Prostate gland (tissue), 2 donors: ENCODE measurements at regions not wholly inside any gene's neighbourhood (a gene's known extent, or its start where the extent isn't known, plus 50 kb on each side); places are given as distances from the start of the nearest gene placed in this dataset.

Source experiments
- DNase-seq: peaks from one replicate; pipeline ENCODE4 v3.0.0-alpha.2; 2019; ENCODE audit warnings: low spot score
- H3K27ac ChIP-seq, 2 donors: fragments of 200-600 bp; sonication (generic); 2 replicates each; pipeline ENCODE4 v1.5.1; 2017 to 2019
- H3K27me3 ChIP-seq: fragments of 200-600 bp; sonication (generic); replicated peaks from 2 replicates; pipeline ENCODE4 v1.5.1; 2019; ENCODE audit not compliant: insufficient read depth
- H3K36me3 ChIP-seq, 2 donors: fragments of 200-600 bp; sonication (generic); 1 replicate in 1 of 2; 2 replicates in 1 of 2; pipeline versions ENCODE4 v1.5.1 to v1.8.1; 2017 to 2019
- H3K4me1 ChIP-seq: fragments of 200-600 bp; sonication (generic); replicated peaks from 2 replicates; pipeline ENCODE4 v1.5.1; 2019
- H3K4me3 ChIP-seq, 2 donors: fragments of 200-600 bp; sonication (generic); 2 replicates each; pipeline ENCODE4 v1.5.1; 2017 to 2019
- H3K9me3 ChIP-seq: fragments of 200-600 bp; sonication (generic); 2 replicates; pipeline ENCODE4 v1.5.1; 2017
- POLR2A ChIP-seq: fragments of 450-650 bp; IDR thresholded peaks from one replicate; pipeline ENCODE4 v1.6.1; 2016; ENCODE audit warnings: antibody characterized with exemption, mild to moderate bottlenecking
- POLR2AphosphoS5 ChIP-seq: sonication (generic); formaldehyde crosslinking; IDR thresholded peaks from one replicate; pipeline ENCODE4 v1.6.1; 2017; ENCODE audit warnings: antibody characterized with exemption
- WGBS: methylation state at CpG from one replicate; pipeline ENCODE4 v1.1.5; 2018; 5-methylcytosine and 5-hydroxymethylcytosine counted together
- intact Hi-C: fragments of 100-400 bp; cut with DNase I; formaldehyde crosslinking; loops from one replicate; pipeline ENCODE4 v1.14.2; 2022
- TF ChIP-seq, protein P1 (sequence below), 4 experiments: fragments of 200-600 bp in 2 of 4; fragments of 450-650 bp in 2 of 4; sonication (generic) in 2 of 4; IDR thresholded peaks; 1 replicate in 3 of 4; 2 replicates in 1 of 4; pipeline ENCODE4 v1.5.1; 2016 to 2019; ENCODE audit warnings: antibody characterized with exemption in 4 of 4, mild to moderate bottlenecking in 2 of 4, moderate library complexity in 2 of 4

DNA sequence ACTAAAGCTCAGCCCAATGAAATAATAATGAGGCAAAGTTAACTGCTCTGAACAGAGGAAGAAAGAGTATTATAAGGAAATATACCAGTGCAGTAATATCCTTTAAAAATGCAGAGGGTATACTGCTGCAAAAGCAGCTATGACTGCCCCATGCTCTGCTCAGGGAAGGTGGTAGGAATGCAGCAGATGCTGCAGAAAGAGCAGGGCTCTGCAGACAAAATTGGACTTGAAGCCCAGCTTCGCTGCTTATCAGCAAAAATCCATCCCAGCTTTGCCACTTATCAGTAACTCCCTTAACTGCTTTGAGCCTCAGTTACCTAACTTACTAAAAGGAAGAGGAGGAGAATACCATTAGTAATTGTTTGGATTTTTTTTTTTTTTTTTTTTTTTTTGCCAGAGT lies 533.8 kb upstream of the CDH5 start:
- TF ChIP-seq, protein P1, sequence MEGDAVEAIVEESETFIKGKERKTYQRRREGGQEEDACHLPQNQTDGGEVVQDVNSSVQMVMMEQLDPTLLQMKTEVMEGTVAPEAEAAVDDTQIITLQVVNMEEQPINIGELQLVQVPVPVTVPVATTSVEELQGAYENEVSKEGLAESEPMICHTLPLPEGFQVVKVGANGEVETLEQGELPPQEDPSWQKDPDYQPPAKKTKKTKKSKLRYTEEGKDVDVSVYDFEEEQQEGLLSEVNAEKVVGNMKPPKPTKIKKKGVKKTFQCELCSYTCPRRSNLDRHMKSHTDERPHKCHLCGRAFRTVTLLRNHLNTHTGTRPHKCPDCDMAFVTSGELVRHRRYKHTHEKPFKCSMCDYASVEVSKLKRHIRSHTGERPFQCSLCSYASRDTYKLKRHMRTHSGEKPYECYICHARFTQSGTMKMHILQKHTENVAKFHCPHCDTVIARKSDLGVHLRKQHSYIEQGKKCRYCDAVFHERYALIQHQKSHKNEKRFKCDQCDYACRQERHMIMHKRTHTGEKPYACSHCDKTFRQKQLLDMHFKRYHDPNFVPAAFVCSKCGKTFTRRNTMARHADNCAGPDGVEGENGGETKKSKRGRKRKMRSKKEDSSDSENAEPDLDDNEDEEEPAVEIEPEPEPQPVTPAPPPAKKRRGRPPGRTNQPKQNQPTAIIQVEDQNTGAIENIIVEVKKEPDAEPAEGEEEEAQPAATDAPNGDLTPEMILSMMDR (IDR thresholded peaks at IDR 0.05): no peak
- TF ChIP-seq POLR2AphosphoS5: no peak
- no peak for TF ChIP-seq POLR2A
- H3K27me3 ChIP-seq: no peaks in the 10 kb centered on the region
- DNase-seq: no peak
- H3K9me3 ChIP-seq: no peaks in the 10 kb centered on the region
- no peaks in the 10 kb centered on the region for H3K36me3 ChIP-seq
- no peak overlapping the region for H3K4me3 ChIP-seq
- H3K27ac ChIP-seq: no peak overlapping the region
- intact Hi-C loops: no loop called here
- no peaks in the 10 kb centered on the region for H3K4me1 ChIP-seq
- 95% methylated on average over 1 of the region's 1 CpG for WGBS

DNA sequence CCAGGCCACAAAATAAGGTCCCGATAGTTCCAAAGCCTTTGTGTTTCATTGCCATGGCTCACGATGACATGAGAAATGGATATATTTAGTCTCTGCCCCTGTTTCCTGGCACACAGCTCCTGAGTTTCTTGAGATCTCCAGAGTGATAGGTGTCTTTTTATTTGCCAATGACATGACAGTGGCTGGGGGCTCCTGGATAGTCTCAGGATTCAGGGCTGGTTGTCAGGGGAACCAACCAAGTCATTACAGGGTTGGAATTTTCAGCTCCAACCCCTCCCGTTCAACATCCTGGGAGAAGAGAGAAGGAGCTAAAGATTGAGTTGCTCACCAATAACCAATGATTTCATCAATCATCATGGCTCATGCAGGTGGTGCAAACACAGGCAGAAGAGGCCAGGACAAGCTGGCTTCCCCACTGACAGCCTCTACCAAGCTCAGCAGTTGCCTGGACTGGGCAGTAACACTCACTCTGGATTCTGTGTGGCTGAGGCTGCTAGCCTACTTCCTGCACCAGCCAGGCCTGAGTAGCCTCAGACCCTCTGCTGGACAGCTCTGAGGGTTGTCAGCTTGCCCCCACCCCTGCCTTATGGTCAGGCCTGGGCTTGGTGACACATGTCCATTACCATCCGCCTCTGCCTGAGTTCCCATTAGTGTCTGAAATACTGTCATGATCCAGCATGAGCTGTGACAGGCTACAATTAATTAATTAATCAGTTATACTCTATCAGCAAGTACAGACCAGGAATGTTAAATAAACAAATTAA lies 534.4 kb upstream of the CDH5 start:
- no peaks in the 10 kb centered on the region for H3K36me3 ChIP-seq
- intact Hi-C loops: no loop called here
- H3K4me3 ChIP-seq: no peak overlapping the region
- 95% methylated on average over 4 of the region's 4 CpGs for WGBS
- DNase-seq: no peak
- H3K9me3 ChIP-seq: no peaks in the 10 kb centered on the region
- H3K27me3 ChIP-seq: no peaks in the 10 kb centered on the region
- H3K4me1 ChIP-seq: no peaks in the 10 kb centered on the region
- TF ChIP-seq POLR2A (no peak), POLR2AphosphoS5 (no peak)
- TF ChIP-seq, protein P1 (IDR thresholded peaks at IDR 0.05): no peak
- no peak overlapping the region for H3K27ac ChIP-seq

DNA sequence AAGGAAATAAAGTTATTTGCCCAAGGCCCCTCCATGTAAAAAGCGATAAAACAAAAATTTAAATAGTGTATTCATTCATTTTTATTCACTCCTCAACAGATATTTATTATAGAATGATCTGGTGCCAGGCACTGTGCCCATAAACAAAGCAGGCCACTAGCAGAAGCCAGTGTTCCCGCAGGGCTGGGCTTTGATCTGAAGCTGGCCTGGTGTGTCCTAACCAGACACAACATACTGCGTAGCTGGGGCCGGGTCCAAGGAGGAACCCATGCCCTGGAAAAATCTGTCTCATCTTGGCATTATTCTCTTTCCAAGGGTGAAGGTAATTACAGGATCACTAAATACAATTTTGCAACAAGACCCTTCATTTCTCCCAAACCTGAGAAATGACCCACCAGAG lies 537.4 kb upstream of the CDH5 start:
- H3K4me3 ChIP-seq: no peak overlapping the region
- intact Hi-C loops: no loop called here
- no peak for DNase-seq
- TF ChIP-seq, protein P1 (IDR thresholded peaks at IDR 0.05): no peak
- TF ChIP-seq POLR2AphosphoS5: no peak
- TF ChIP-seq POLR2A: no peak
- H3K27me3 ChIP-seq: no peaks in the 10 kb centered on the region
- H3K4me1 ChIP-seq: no peaks in the 10 kb centered on the region
- no peaks in the 10 kb centered on the region for H3K36me3 ChIP-seq
- 41% methylated on average over 4 of the region's 4 CpGs for WGBS
- no peaks in the 10 kb centered on the region for H3K9me3 ChIP-seq
- no peak overlapping the region for H3K27ac ChIP-seq

DNA sequence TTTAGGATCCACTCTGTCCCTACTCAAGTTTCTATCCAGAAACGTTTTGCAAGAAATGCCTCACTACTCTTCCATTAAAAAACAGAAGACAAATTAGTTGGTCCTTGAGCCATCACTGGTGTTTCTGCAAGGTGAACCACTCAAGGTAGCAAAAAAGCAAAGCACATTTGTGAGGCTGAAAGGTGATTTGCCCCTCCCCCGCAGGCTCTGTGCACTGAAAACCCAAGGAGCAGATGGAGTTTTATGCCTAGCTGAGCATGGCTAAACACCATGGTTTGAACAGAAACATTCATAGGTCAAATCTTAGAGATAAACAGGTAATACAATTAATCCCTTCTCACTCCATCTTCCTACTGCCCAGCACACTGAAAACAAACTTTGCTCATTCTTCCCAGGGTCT lies 538.2 kb upstream of the CDH5 start:
- no peaks in the 10 kb centered on the region for H3K27me3 ChIP-seq
- TF ChIP-seq POLR2A (no peak), POLR2AphosphoS5 (no peak)
- TF ChIP-seq, protein P1 (IDR thresholded peaks at IDR 0.05): no peak
- intact Hi-C loops: no loop called here
- H3K36me3 ChIP-seq: no peaks in the 10 kb centered on the region
- 85% methylated on average over 2 of the region's 2 CpGs for WGBS
- no peak overlapping the region for H3K4me3 ChIP-seq
- H3K4me1 ChIP-seq: no peaks in the 10 kb centered on the region
- no peak overlapping the region for H3K27ac ChIP-seq
- no peak for DNase-seq
- no peaks in the 10 kb centered on the region for H3K9me3 ChIP-seq

DNA sequence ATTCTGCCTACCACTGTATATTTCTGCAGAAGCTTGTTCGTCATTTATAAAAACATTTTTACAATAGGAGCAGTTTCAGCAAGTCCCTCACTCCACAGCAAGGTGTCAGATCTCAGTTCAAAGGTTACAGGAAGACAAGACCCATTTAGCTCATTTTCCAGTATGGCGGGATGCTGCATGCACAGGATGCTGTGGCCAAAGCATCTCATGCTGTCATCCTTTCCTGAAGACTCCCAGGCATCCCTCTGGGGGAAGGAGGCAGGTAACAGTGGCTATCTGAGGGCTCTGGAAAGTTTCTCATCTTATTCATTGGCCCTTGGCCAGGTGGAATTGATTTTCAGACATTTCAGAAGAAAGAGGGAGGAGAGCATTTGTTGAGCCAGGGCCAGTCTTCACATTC lies 539.3 kb upstream of the CDH5 start:
- no peak overlapping the region for H3K4me3 ChIP-seq
- TF ChIP-seq, protein P1 (IDR thresholded peaks at IDR 0.05): no peak
- no peak for TF ChIP-seq POLR2AphosphoS5
- no peak for TF ChIP-seq POLR2A
- no peaks in the 10 kb centered on the region for H3K36me3 ChIP-seq
- H3K9me3 ChIP-seq: no peaks in the 10 kb centered on the region
- no peaks in the 10 kb centered on the region for H3K27me3 ChIP-seq
- H3K4me1 ChIP-seq: no peaks in the 10 kb centered on the region
- no peak for DNase-seq
- intact Hi-C loops: no loop called here
- no peak overlapping the region for H3K27ac ChIP-seq
- 95% methylated on average over 2 of the region's 2 CpGs for WGBS
